GM18907 (cell line): ENCODE measurements at regions not wholly inside any gene's neighbourhood (a gene's known extent, or its start where the extent isn't known, plus 50 kb on each side); places are given as distances from the start of the nearest gene placed in this dataset.

Source experiments
- ATAC-seq: cut with Tn5 transposase; IDR thresholded peaks from one replicate; pipeline ENCODE4 v1.9.1; 2021; ENCODE audit warnings: mild to moderate bottlenecking, moderate library complexity; ENCODE audit not compliant: unreplicated experiment

DNA sequence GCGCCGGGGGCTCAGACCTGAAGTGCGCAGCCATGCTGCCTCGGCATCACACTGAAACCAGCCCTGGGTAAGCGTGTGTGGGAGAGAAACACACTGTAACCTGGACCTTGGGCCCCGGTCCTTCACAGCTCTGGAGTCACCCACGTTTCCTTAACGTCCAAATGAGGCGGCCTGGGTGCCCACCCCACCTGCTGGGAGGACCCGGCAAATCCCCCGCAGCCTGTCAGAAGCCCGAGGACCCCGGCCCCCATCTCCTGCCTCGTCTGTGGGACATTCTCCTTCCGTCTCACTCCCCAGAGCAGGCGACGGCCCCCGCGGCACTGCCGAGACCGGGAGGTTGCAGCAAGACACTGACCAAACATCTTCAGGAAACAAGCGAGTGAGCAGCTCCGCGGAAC is 66.5 kb upstream of the GALNT9 start:
- no peak for ATAC-seq

- ATAC-seq = no peak
Measured at GRCh38 chr12:132395192-132395907, 66.0 kb upstream of the GALNT9 start.

GRCh38 chr12:132393991-132394949 is 64.9 kb upstream of the GALNT9 start:
- no peak for ATAC-seq

DNA sequence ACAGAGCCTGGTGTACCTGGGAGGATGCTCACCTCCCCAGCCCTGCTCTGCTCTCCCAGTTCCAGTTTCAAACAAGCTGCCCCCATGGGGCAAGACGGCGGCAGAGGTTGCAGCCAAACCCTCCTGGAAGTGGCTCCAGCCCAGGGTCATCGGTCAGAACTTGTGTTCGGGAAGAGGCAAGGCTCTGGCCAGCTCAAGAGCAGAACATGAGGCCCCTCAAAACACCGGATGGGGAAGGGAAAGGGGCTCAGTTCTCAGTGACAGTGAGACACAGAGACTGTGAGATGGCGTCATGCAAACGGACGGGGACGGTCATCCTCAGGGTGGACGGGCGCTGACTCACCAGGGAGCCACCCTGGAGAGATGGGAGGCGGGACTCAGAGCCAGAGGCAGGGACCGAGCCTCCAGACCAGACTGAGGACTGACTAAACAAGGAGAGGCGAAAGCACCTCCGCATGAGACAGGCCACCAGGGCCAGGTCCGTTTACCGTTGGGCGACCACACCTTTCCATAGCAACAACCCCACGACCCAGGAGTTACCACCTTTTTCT is 63.9 kb upstream of the GALNT9 start:
- no peak for ATAC-seq

DNA sequence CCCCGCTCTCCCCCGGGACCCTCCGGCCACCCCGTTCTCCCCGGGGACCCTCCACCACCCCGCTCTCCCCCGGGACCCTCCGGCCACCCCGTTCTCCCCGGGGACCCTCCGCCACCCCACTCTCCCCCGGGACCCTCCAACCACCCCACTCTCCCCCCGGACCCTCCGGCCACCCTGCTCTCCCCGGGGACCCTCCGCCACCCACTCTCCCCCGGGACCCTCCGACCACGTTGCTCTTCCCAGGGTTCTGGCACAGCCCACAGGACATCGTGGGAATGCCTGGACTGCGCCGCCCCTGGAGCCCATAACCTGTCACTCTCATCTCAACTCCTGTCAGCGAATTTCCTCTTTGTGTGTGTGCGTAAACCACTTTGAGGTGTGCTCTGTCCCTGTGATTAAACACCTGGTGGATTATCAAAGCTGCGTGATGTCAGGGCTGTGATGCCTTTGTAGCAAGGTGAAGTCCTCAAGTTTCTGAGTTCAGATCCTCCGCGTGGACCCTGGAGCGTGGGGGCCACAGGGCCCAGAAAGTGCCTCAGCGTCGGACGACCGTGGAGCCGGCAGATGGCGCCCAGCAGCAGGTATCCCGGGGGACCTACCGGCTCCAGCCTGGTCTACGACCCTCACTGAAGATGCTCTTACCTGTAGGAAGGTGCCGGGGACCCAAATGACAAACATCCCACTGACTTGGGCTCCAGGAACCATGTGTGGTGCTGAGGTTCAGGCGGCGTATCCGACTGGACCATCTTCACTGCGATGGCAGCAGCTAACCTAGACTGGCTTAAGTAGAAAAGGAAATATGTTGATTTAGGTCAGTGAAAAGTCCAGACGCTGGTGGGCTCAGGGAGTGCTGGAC is 63.2 kb upstream of the GALNT9 start:
- no peak for ATAC-seq

GRCh38 chr12:132391326-132392041 is 62.1 kb upstream of the GALNT9 start:
- ATAC-seq = no peak

GRCh38 chr12:132390287-132391076 is 61.1 kb upstream of the GALNT9 start:
- ATAC-seq = no peak

DNA sequence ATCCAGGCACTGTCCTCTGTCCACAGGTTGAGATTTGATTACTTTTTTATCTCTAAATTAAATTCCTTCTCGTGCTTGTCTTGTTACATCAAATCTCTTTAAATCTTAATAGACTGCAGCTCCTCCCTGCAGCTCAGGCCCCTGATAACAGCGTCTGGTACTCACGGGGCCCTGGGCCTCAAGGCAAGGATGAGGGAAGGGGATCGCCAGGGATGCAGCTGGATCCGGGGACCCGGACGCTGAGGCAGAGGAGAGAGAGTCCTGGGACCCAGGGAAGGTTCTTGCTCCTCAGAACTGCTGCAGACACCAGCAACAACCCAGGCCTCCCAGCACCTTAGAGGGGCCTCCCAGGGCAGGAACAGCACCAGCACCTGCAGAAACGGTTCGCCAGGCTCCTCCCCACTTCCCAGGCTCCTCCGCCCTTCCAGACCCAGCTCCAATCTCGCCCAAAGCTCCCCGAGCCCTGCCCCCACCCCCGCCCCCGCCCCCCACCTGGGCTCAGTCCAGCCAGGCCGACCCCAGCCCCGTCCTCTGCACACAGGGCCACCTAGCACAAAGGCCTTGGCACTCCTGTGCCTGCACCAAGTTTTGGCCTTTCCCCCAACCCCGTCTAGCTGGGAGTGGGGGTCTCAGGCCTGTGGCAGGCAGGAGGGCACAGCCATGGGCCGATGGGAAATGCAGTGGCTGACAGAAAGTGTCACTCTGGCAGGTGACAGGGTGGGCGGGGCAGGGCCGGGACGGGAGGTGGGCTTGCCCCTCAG is 60.3 kb upstream of the GALNT9 start:
- no peak for ATAC-seq

GRCh38 chr12:132389026-132389425 is 59.6 kb upstream of the GALNT9 start:
- ATAC-seq = no peak

DNA sequence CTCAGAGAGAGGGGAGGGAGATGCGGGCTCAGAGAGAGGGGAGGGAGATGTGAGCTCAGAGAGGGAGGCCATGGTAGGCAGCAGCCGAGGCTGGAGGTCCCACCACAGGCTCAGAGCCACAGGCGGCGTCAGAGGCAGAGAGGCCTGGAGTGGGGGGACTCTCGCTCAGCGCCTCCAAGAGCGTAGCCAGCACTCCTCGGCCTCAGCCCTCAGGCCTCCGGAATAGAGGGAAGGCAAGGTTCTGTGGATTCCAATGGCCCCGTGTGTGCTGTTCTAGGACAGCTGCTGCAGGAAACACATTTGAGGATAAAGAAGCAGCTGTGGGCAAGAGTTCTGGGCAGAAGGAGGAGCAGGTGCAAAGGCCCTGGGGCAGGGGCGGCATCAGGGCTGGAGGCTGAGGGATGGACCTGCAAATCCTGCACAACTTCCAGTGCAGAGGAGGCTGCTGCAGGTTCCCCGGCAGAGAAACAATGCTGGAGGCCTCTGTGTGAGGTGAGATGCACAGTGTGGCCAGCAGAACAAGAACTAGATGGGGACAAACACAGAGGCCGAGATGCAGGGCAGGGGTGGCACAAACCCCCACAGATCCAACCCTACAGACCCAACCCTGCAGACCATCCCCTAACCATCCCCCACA is 59.1 kb upstream of the GALNT9 start:
- no peak for ATAC-seq

GRCh38 chr12:132386926-132387497 is 57.6 kb upstream of the GALNT9 start:
- no peak for ATAC-seq

DNA sequence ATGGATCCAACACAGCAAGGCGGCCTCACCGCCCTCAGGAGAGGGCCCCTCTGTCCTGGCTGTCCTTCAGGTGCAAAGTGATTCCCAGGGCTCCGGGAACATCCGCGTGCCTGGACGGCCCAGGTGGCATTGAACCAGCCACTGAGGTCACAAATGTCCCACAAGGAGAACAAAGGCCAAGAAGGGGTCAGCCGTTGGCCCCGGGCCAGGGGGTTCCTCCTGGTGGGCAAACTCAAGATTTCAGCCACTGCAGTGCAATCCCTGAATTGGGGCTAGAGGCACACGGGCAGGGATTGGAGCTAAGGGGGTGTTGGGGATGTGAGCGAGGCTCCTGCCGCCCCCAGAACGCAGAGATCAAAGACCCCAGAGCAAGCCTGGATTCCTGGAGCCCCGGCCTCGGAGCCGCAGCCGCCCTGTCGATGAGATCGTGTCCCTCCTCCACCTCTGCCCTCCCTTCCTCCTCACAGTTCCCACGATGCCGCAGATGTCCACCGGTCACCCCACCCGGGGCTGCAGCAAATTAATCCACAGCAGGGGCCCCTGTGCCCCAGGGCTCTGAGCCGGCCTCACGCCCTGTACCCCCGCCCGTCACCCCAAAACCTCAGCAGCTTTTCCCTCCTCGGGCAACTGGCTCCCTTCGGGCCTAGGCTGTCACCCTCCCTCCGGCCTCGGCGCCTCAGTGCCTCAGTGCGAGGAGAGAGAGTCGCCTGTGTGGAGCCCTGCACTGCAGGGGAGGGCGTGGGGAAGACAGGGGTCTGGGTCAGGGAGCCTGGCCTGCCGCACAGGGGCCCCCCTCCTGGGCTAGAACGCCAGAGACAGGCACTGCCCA is 56.7 kb upstream of the GALNT9 start:
- ATAC-seq = no peak

DNA sequence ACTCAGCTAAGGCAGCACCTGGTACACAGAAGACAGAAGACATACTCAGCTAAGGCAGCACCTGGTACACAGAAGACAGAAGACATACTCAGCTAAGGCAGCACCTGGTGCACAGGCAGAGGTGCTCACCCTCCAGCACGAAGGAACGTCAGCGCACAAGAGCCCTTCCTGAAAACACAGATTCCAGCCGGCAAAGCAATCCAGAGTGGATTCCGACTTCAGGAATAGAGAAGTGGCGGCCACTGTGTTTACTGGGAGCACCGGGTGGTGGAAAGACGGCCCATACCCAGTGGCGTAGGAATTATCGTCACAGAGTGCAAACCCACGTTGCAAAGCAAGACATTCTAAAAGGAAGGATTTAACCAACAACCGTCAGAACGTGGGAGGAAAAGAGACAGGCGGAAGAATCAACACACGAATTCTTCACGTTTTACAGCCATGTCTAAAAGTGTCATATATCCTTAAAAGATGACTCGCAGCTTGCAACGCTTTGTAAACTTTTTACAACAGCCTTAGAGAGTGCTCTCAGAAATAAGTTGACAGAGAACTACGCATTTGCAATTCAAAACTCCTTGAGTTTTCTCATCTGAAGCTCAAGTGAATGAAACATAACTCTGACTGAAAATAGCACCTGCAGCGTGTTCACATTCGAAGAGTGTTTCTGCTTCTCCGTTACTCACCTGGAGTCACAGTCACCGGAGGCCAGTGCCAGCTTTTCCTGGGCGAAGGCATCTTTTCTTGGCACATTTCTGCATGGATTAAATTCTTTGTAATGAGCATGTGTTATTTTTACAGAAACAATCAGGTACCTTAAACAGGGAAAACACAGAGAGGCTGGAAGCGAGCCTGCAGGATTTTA is 55.8 kb upstream of the GALNT9 start:
- ATAC-seq = no peak

- ATAC-seq = no peak
Measured at GRCh38 chr12:132380641-132381040, 51.3 kb upstream of the GALNT9 start.

DNA sequence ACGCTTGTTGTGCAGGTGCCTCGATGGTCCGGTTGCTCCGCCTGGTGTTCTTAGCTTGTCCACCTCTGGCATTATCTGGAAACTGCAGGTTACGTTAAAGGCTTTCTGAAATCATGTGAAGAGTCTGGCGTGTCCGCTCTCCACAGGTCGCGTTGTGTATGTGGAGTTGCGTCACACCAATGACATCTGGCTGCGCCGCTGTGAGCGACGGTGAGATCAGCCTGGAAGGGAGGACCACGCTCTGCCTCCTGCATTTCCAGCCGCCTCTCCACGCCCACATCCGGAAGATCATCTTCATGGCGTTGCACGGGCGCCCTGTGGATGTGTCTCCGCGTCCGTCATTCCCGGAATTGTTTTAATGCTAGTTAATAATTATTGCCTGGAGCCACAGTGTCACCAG is 50.6 kb upstream of the GALNT9 start:
- no peak for ATAC-seq

GRCh38 chr12:132379576-132379975 is 50.2 kb upstream of the GALNT9 start:
- ATAC-seq = no peak
